ENCODE measurements at regions not wholly inside any gene's neighbourhood (a gene's known extent, or its start where the extent isn't known, plus 50 kb on each side); places are given as distances from the start of the nearest gene placed in this dataset.

GRCh38 chr6:140731741-140732140, 1357.3 kb upstream of the CITED2 start:
- TF ChIP-seq EZH2phosphoT487 (IDR thresholded peaks at IDR 0.05; ENCODE audit: insufficient read depth, low read depth) (no peak), EZH2 (IDR thresholded peaks at IDR 0.05; ENCODE audit: insufficient read depth, poor library complexity, severe bottlenecking) (no peak)

Measured in GM23248 (cell line).